IMR-90 (cell line): ENCODE measurements at regions not wholly inside any gene's neighbourhood (a gene's known extent, or its start where the extent isn't known, plus 50 kb on each side); places are given as distances from the start of the nearest gene placed in this dataset.

Experiments
- ATAC-seq: fragments of 200-7000 bp; cut with Tn5 transposase; 2 replicates; pipeline ENCODE4 v1.9.1; 2020; ENCODE audit warnings: low read depth, mild to moderate bottlenecking, moderate library complexity
- BruUV-seq: library from RNA; stranded (reverse); fragments of 400-500 nt; replicated peaks from 2 replicates; lab custom pipeline; 2021; lab: Mats Ljungman, UMichigan
- CTCF ChIA-PET: fragments of 300-600 bp; formaldehyde crosslinking; extraction: SDS; loops from one replicate; lab custom pipeline; 2021; ENCODE audit warnings: antibody characterized with exemption; lab: Yijun Ruan, JAX
- POLR2A ChIA-PET: fragments of 300-600 bp; sonication (Branson Sonifier 250); formaldehyde crosslinking; loops from one replicate; lab custom pipeline; 2022; ENCODE audit warnings: antibody characterized with exemption; ENCODE audit not compliant: unreplicated experiment; lab: Charles Lee
- DNase-seq: peaks from one replicate; pipeline ENCODE4 v3.0.0; 2013
- H2AFZ ChIP-seq: replicated peaks from 2 replicates; pipeline ENCODE3; 2013; ENCODE audit warnings: low read length, mild to moderate bottlenecking; ENCODE audit not compliant: poor library complexity
- H2AK5ac ChIP-seq: 2 replicates; pipeline ENCODE4 v1.6.1; 2013; ENCODE audit warnings: low read depth, low read length, inconsistent platforms
- H2AK9ac ChIP-seq: replicated peaks from 2 replicates; pipeline ENCODE3; 2013; ENCODE audit warnings: mild to moderate bottlenecking, low read depth, low read length, moderate library complexity; ENCODE audit not compliant: poor library complexity
- H2BK120ac ChIP-seq: 2 replicates; pipeline ENCODE4 v1.6.1; 2013; ENCODE audit warnings: low read depth, low read length, inconsistent platforms
- H2BK15ac ChIP-seq: 3 replicates; pipeline ENCODE4 v1.6.1; 2013; ENCODE audit warnings: low read depth, low read length, inconsistent platforms
- H2BK20ac ChIP-seq: 2 replicates; pipeline ENCODE4 v1.6.1; 2013; ENCODE audit warnings: low read depth, mild to moderate bottlenecking, inconsistent platforms, low read length, moderate library complexity
- H2BK5ac ChIP-seq: 2 replicates; pipeline ENCODE4 v1.6.1; 2013; ENCODE audit warnings: mild to moderate bottlenecking, low read depth, low read length, inconsistent platforms; ENCODE audit not compliant: poor library complexity, severe bottlenecking
- H3K14ac ChIP-seq: replicated peaks from 2 replicates; pipeline ENCODE4 v1.6.1; 2013; ENCODE audit warnings: low read depth, low read length, inconsistent platforms
- H3K18ac ChIP-seq: 2 replicates; pipeline ENCODE4 v1.6.1; 2013; ENCODE audit warnings: low read depth, low read length, control low read depth
- H3K23ac ChIP-seq: 2 replicates; pipeline ENCODE4 v1.6.1; 2013; ENCODE audit warnings: low read depth, low read length, inconsistent platforms
- H3K27ac ChIP-seq: 2 replicates; pipeline ENCODE4 v1.5.1; 2013; ENCODE audit warnings: mild to moderate bottlenecking, control low read depth, low read length; ENCODE audit not compliant: insufficient read depth
- H3K27me3 ChIP-seq: 2 replicates; pipeline ENCODE4 v1.6.1; 2013; ENCODE audit warnings: low read length; ENCODE audit not compliant: control insufficient read depth, insufficient read depth
- H3K36me3 ChIP-seq: 2 replicates; pipeline ENCODE4 v1.6.1; 2013; ENCODE audit warnings: low read length, mixed read lengths; ENCODE audit not compliant: control insufficient read depth, insufficient read depth
- H3K4ac ChIP-seq: 2 replicates; pipeline ENCODE4 v1.6.1; 2013; ENCODE audit warnings: low read depth, low read length, inconsistent platforms
- H3K4me1 ChIP-seq: 2 replicates; pipeline ENCODE4 v1.6.1; 2013; ENCODE audit warnings: low read length, mixed read lengths; ENCODE audit not compliant: control insufficient read depth, insufficient read depth
- H3K4me2 ChIP-seq: 2 replicates; pipeline ENCODE4 v1.6.1; 2013; ENCODE audit warnings: low read depth, mild to moderate bottlenecking, control low read depth, low read length, moderate library complexity
- H3K4me3 ChIP-seq: 2 replicates; pipeline ENCODE4 v1.5.1; 2013; ENCODE audit warnings: low read depth, mild to moderate bottlenecking, control low read depth, low read length, moderate library complexity; ENCODE audit not compliant: insufficient read depth
- H3K56ac ChIP-seq: 2 replicates; pipeline ENCODE4 v1.6.1; 2013; ENCODE audit warnings: low read length, inconsistent platforms; ENCODE audit not compliant: insufficient read depth; ENCODE audit errors: extremely low read depth
- H3K79me1 ChIP-seq, 2 experiments: 2 replicates each; pipeline ENCODE4 v1.6.1; 2013; ENCODE audit warnings: low read length in 2 of 2, inconsistent platforms in 1 of 2, low read depth in 1 of 2
- H3K9ac ChIP-seq: 2 replicates; pipeline ENCODE4 v1.6.1; 2013; ENCODE audit warnings: low read depth, low read length, control low read depth
- H3K9me1 ChIP-seq: 2 replicates; pipeline ENCODE4 v1.6.1; 2013; ENCODE audit warnings: low read length, inconsistent platforms; ENCODE audit not compliant: insufficient read depth
- H3K9me3 ChIP-seq: 2 replicates; pipeline ENCODE4 v1.6.1; 2013; ENCODE audit warnings: low read length; ENCODE audit not compliant: control insufficient read depth, insufficient read depth
- H4K20me1 ChIP-seq: 2 replicates; pipeline ENCODE4 v1.6.1; 2013; ENCODE audit warnings: low read length, inconsistent platforms; ENCODE audit not compliant: insufficient read depth
- H4K5ac ChIP-seq: 2 replicates; pipeline ENCODE4 v1.6.1; 2013; ENCODE audit warnings: mild to moderate bottlenecking, low read depth, low read length, control low read depth
- H4K8ac ChIP-seq, 2 experiments: 2 replicates each; pipeline ENCODE4 v1.6.1; 2013; ENCODE audit warnings: low read depth in 2 of 2, low read length in 2 of 2, control low read depth in 1 of 2, inconsistent platforms in 1 of 2
- H4K91ac ChIP-seq: 2 replicates; pipeline ENCODE4 v1.6.1; 2013; ENCODE audit warnings: low read depth, low read length, inconsistent platforms; ENCODE audit not compliant: insufficient read depth
- BHLHE40 ChIP-seq: fragments of 150-350 bp; IDR thresholded peaks from 2 replicates; pipeline ENCODE4 v1.6.1; 2016; ENCODE audit warnings: mild to moderate bottlenecking, low read depth, low read length
- CEBPB ChIP-seq: IDR thresholded peaks from 2 replicates; pipeline ENCODE4 v1.6.1; 2012; ENCODE audit warnings: low read depth, low read length, improper control_type of control experiment
- CHD1 ChIP-seq: IDR thresholded peaks from 2 replicates; pipeline ENCODE4 v1.6.1; 2012; ENCODE audit warnings: low read depth, low read length, improper control_type of control experiment
- ELK1 ChIP-seq: fragments of 150-350 bp; IDR thresholded peaks from 2 replicates; pipeline ENCODE4 v1.6.1; 2016; ENCODE audit warnings: low read depth, mild to moderate bottlenecking, low read length, moderate library complexity, borderline replicate concordance
- MAFK ChIP-seq: IDR thresholded peaks from 2 replicates; pipeline ENCODE4 v1.6.1; 2012; ENCODE audit warnings: low read depth, low read length, improper control_type of control experiment
- MAZ ChIP-seq: IDR thresholded peaks from 2 replicates; pipeline ENCODE4 v1.6.1; 2012; ENCODE audit warnings: low read depth, mild to moderate bottlenecking, low read length, improper control_type of control experiment, moderate library complexity, borderline replicate concordance
- MXI1 ChIP-seq: IDR thresholded peaks from 2 replicates; pipeline ENCODE4 v1.6.1; 2012; ENCODE audit warnings: low read depth, mild to moderate bottlenecking, low read length, moderate library complexity, borderline replicate concordance
- NFE2L2 ChIP-seq: fragments of 150-350 bp; IDR thresholded peaks from 2 replicates; pipeline ENCODE4 v1.6.1; 2016; ENCODE audit warnings: low read depth, mild to moderate bottlenecking, low read length
- POLR2A ChIP-seq: IDR thresholded peaks from 2 replicates; pipeline ENCODE4 v1.6.1; 2012; ENCODE audit warnings: mild to moderate bottlenecking, low read depth, low read length
- RAD21 ChIP-seq: IDR thresholded peaks from 2 replicates; pipeline ENCODE4 v1.6.1; 2012; ENCODE audit warnings: low read length, improper control_type of control experiment
- RCOR1 ChIP-seq: IDR thresholded peaks from 2 replicates; pipeline ENCODE4 v1.6.1; 2012; ENCODE audit warnings: mild to moderate bottlenecking, low read length, improper control_type of control experiment; ENCODE audit not compliant: insufficient replicate concordance
- RFX5 ChIP-seq: IDR thresholded peaks from 2 replicates; pipeline ENCODE4 v1.8.0; 2012; ENCODE audit warnings: low read depth, mild to moderate bottlenecking, low read length, moderate library complexity
- SMC3 ChIP-seq: fragments of 150-350 bp; IDR thresholded peaks from 2 replicates; pipeline ENCODE4 v1.6.1; 2016; ENCODE audit warnings: low read depth, mild to moderate bottlenecking, antibody characterized with exemption, low read length, moderate library complexity
- USF2 ChIP-seq: fragments of 150-350 bp; IDR thresholded peaks from 2 replicates; pipeline ENCODE4 v1.6.1; 2017; ENCODE audit warnings: mild to moderate bottlenecking, antibody characterized with exemption, low read length, low read depth
- WGBS, 2 experiments: methylation state at CpG; one replicate each; pipeline versions ENCODE4 v1.1.5 to v1.1.7; 2013; ENCODE audit warnings: missing lambda C conversion rate in 2 of 2; ENCODE audit not compliant: insufficient read length in 1 of 2; ENCODE audit errors: extremely low coverage in 2 of 2; 5-methylcytosine and 5-hydroxymethylcytosine counted together
- dilution Hi-C: fragments of 300-500 bp; cut with HindIII; formaldehyde crosslinking; loops from one replicate; pipeline ENCODE4 v1.14.3; 2018; ENCODE audit warnings: low sequenced_read_pairs; ENCODE audit not compliant: unreplicated experiment
- in situ Hi-C: fragments of 300-500 bp; cut with MboI; formaldehyde crosslinking; loops from 3 replicates; pipeline ENCODE4 v1.14.3; 2019; ENCODE audit warnings: low sequenced_read_pairs, inconsistent platforms, mixed read lengths
- intact Hi-C: fragments of 100-400 bp; cut with micrococcal nuclease; formaldehyde crosslinking; loops from 2 replicates; pipeline ENCODE4 v1.10.0; 2022
- TF ChIP-seq, protein P1 (sequence below): conservative IDR thresholded peaks from 2 replicates; pipeline ENCODE4 v1.5.1; 2012; ENCODE audit warnings: mild to moderate bottlenecking, low read depth, low read length, improper control_type of control experiment

- Histone ChIP-seq H4K8ac (no peak overlapping the region), H3K4ac (no peak overlapping the region), H2AK9ac (no peak overlapping the region), H3K56ac (no peak overlapping the region), H3K9me1 (no peaks in the 10 kb centered on the region), H3K4me2 (no peak overlapping the region), H3K9me3 (peaks cover 9% of the 10 kb centered on the region), H2BK120ac (no peak overlapping the region), H4K5ac (no peak overlapping the region), H3K4me3 (no peak overlapping the region), H4K20me1 (no peaks in the 10 kb centered on the region), H3K36me3 (no peaks in the 10 kb centered on the region), H3K4me1 (no peaks in the 10 kb centered on the region), H2BK5ac (no peak overlapping the region), H2AK5ac (no peak overlapping the region), H3K27ac (no peak overlapping the region), H3K27me3 (no peaks in the 10 kb centered on the region), H3K79me1 (no peaks in the 10 kb centered on the region), H2BK20ac (no peak overlapping the region), H2BK15ac (no peak overlapping the region), H3K14ac (no peak overlapping the region), H4K91ac (no peak overlapping the region), H2AFZ (no peak overlapping the region), H3K18ac (no peak overlapping the region), H3K9ac (no peak overlapping the region), H3K23ac (no peak overlapping the region)
- BruUV-seq, result no TSS peak
- ChIA-PET POLR2A (no interaction called here), CTCF (no interaction called here)
- ATAC-seq (no peak), DNase-seq (no peak)
- intact Hi-C loops, result no loop called here
- dilution Hi-C loops, result no loop called here
- TF ChIP-seq NFE2L2, result no peak
- no peak for TF ChIP-seq RAD21
- no peak for TF ChIP-seq MXI1
- TF ChIP-seq, protein P1, sequence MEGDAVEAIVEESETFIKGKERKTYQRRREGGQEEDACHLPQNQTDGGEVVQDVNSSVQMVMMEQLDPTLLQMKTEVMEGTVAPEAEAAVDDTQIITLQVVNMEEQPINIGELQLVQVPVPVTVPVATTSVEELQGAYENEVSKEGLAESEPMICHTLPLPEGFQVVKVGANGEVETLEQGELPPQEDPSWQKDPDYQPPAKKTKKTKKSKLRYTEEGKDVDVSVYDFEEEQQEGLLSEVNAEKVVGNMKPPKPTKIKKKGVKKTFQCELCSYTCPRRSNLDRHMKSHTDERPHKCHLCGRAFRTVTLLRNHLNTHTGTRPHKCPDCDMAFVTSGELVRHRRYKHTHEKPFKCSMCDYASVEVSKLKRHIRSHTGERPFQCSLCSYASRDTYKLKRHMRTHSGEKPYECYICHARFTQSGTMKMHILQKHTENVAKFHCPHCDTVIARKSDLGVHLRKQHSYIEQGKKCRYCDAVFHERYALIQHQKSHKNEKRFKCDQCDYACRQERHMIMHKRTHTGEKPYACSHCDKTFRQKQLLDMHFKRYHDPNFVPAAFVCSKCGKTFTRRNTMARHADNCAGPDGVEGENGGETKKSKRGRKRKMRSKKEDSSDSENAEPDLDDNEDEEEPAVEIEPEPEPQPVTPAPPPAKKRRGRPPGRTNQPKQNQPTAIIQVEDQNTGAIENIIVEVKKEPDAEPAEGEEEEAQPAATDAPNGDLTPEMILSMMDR, result no peak
- TF ChIP-seq SMC3, result no peak
- TF ChIP-seq USF2, result no peak
- no peak for TF ChIP-seq CEBPB
- TF ChIP-seq CHD1, result no peak
- no peak for TF ChIP-seq RCOR1
- TF ChIP-seq MAFK, result no peak
- TF ChIP-seq ELK1, result no peak
- no peak for TF ChIP-seq POLR2A
- no peak for TF ChIP-seq MAZ
- no peak for TF ChIP-seq BHLHE40
- no peak for TF ChIP-seq RFX5
- in situ Hi-C loops, result no loop called here
- no CpG with 5 or more reads among the region's 4 CpGs for WGBS, 2 experiments
Observed at GRCh38 chr11:21658654-21659193, 534.2 kb upstream of the ANO5 start.
